Fibroblast of lung (primary cell): ENCODE measurements at regions not wholly inside any gene's neighbourhood (a gene's known extent, or its start where the extent isn't known, plus 50 kb on each side); places are given as distances from the start of the nearest gene placed in this dataset.

Source experiments
- DNase-seq, 2 donors: peaks; one replicate each; pipeline versions ENCODE4 v3.0.0 to v3.0.0-alpha.2; 2010; ENCODE audit warnings: low read depth in 2 of 2
- H2AFZ ChIP-seq: 2 replicates; pipeline ENCODE4 v1.5.1; 2012; ENCODE audit warnings: low read length, control low read depth, inconsistent platforms
- H3K27ac ChIP-seq: 2 replicates; pipeline ENCODE4 v1.5.1; 2011; ENCODE audit warnings: low read length, control low read depth; ENCODE audit not compliant: insufficient read depth
- H3K27me3 ChIP-seq: 2 replicates; pipeline ENCODE4 v1.5.1; 2011; ENCODE audit warnings: mild to moderate bottlenecking, low read length; ENCODE audit not compliant: control insufficient read depth, insufficient read depth
- H3K36me3 ChIP-seq: 2 replicates; pipeline ENCODE4 v1.5.1; 2011; ENCODE audit warnings: low read length; ENCODE audit not compliant: control insufficient read depth, insufficient read depth
- H3K4me1 ChIP-seq: 2 replicates; pipeline ENCODE4 v1.5.1; 2011; ENCODE audit warnings: low read length; ENCODE audit not compliant: control insufficient read depth, insufficient read depth; ENCODE audit errors: extremely low read depth
- H3K4me2 ChIP-seq: 2 replicates; pipeline ENCODE4 v1.5.1; 2011; ENCODE audit warnings: low read length, control low read depth; ENCODE audit not compliant: insufficient read depth; ENCODE audit errors: extremely low read depth
- H3K4me3 ChIP-seq, 4 experiments: fragments of 200-600 bp in 1 of 4; sonication (generic) in 1 of 4; replicated peaks in 1 of 4; 2 replicates each; pipeline ENCODE4 v1.5.1; 2011 to 2016; ENCODE audit warnings: low read length in 4 of 4, low read depth in 3 of 4, mild to moderate bottlenecking in 3 of 4, control low read depth in 2 of 4, inconsistent platforms in 1 of 4, mixed read lengths in 1 of 4; ENCODE audit not compliant: insufficient read depth in 1 of 4; ENCODE audit errors: control extremely low read depth in 1 of 4
- H3K79me2 ChIP-seq: 2 replicates; pipeline ENCODE4 v1.5.1; 2012; ENCODE audit warnings: mild to moderate bottlenecking, low read length, inconsistent platforms; ENCODE audit not compliant: control insufficient read depth, insufficient read depth
- H3K9ac ChIP-seq: 2 replicates; pipeline ENCODE4 v1.5.1; 2011; ENCODE audit warnings: mild to moderate bottlenecking, low read length, control low read depth; ENCODE audit not compliant: insufficient read depth
- H3K9me3 ChIP-seq: 2 replicates; pipeline ENCODE4 v1.5.1; 2012; ENCODE audit warnings: low read depth, low read length; ENCODE audit not compliant: control insufficient read depth, insufficient read depth
- H4K20me1 ChIP-seq: 2 replicates; pipeline ENCODE4 v1.5.1; 2011; ENCODE audit warnings: low read length; ENCODE audit not compliant: control insufficient read depth, insufficient read depth; ENCODE audit errors: extremely low read depth
- CTCF ChIP-seq, 2 donors: IDR thresholded peaks in 1 of 2; conservative IDR thresholded peaks in 1 of 2; 1 replicate in 1 of 2; 2 replicates in 1 of 2; pipeline ENCODE4 v1.5.1; 2011 to 2012; ENCODE audit warnings: low read length in 2 of 2, control low read depth in 1 of 2, inconsistent platforms in 1 of 2, low read depth in 1 of 2, mild to moderate bottlenecking in 1 of 2
- EZH2 ChIP-seq: IDR thresholded peaks from 2 replicates; pipeline ENCODE4 v1.5.1; 2012; ENCODE audit warnings: low read length, control low read depth, mild to moderate bottlenecking; ENCODE audit errors: missing control alignments

GRCh38 chr14:56953884-56954283 lies 143.6 kb upstream of the OTX2 start:
- Histone ChIP-seq H3K36me3 (no peaks in the 10 kb centered on the region), H3K4me3 (no peak overlapping the region), H3K79me2 (no peaks in the 10 kb centered on the region), H3K9me3 (no peaks in the 10 kb centered on the region), H3K4me1 (no peaks in the 10 kb centered on the region), H3K4me2 (no peak overlapping the region), H3K27me3 (no peaks in the 10 kb centered on the region), H3K9ac (no peak overlapping the region), H2AFZ (no peak overlapping the region), H4K20me1 (no peaks in the 10 kb centered on the region), H3K27ac (no peak overlapping the region)
- no peak for DNase-seq
- TF ChIP-seq CTCF (conservative IDR thresholded peaks at IDR 0.05 in 1 of 2, IDR thresholded peaks at IDR 0.05 in 1 of 2; ENCODE audit: low read depth in 1 of 2, low read length in 2 of 2) (no peak), EZH2 (no peak)

GRCh38 chr14:56952766-56953473 lies 142.6 kb upstream of the OTX2 start:
- Histone ChIP-seq H3K4me2 (no peak overlapping the region), H3K9me3 (no peaks in the 10 kb centered on the region), H3K9ac (no peak overlapping the region), H3K27me3 (no peaks in the 10 kb centered on the region), H3K4me1 (no peaks in the 10 kb centered on the region), H3K4me3 (no peak overlapping the region), H2AFZ (no peak overlapping the region), H3K27ac (no peak overlapping the region), H3K79me2 (no peaks in the 10 kb centered on the region), H3K36me3 (no peaks in the 10 kb centered on the region), H4K20me1 (no peaks in the 10 kb centered on the region)
- TF ChIP-seq CTCF (conservative IDR thresholded peaks at IDR 0.05 in 1 of 2, IDR thresholded peaks at IDR 0.05 in 1 of 2; ENCODE audit: low read depth in 1 of 2, low read length in 2 of 2) (no peak), EZH2 (no peak)
- no peak for DNase-seq

GRCh38 chr14:56949828-56950227 lies 139.5 kb upstream of the OTX2 start:
- no peak for TF ChIP-seq CTCF (conservative IDR thresholded peaks at IDR 0.05 in 1 of 2, IDR thresholded peaks at IDR 0.05 in 1 of 2; ENCODE audit: low read depth in 1 of 2, low read length in 2 of 2)
- TF ChIP-seq EZH2: no peak
- no peaks in the 10 kb centered on the region for H4K20me1 ChIP-seq
- no peaks in the 10 kb centered on the region for H3K27me3 ChIP-seq
- H3K27ac ChIP-seq: no peak overlapping the region
- no peaks in the 10 kb centered on the region for H3K9me3 ChIP-seq
- H3K4me2 ChIP-seq: no peak overlapping the region
- no peaks in the 10 kb centered on the region for H3K4me1 ChIP-seq
- H3K79me2 ChIP-seq: no peaks in the 10 kb centered on the region
- DNase-seq: no peak
- H3K36me3 ChIP-seq: no peaks in the 10 kb centered on the region
- H2AFZ ChIP-seq: no peak overlapping the region
- no peak overlapping the region for H3K4me3 ChIP-seq
- no peak overlapping the region for H3K9ac ChIP-seq
